HG02588 (cell line): ENCODE measurements at regions not wholly inside any gene's neighbourhood (a gene's known extent, or its start where the extent isn't known, plus 50 kb on each side); places are given as distances from the start of the nearest gene placed in this dataset.
"Not testable (repeated sequence)": the region's sequence is repeated elsewhere in the genome, so short reads cannot be mapped to it uniquely, and the experiment has no call there.

Experiments
- ATAC-seq: cut with Tn5 transposase; IDR thresholded peaks from one replicate; pipeline ENCODE4 v1.9.1; 2021; ENCODE audit warnings: mild to moderate bottlenecking, moderate library complexity; ENCODE audit not compliant: unreplicated experiment

DNA sequence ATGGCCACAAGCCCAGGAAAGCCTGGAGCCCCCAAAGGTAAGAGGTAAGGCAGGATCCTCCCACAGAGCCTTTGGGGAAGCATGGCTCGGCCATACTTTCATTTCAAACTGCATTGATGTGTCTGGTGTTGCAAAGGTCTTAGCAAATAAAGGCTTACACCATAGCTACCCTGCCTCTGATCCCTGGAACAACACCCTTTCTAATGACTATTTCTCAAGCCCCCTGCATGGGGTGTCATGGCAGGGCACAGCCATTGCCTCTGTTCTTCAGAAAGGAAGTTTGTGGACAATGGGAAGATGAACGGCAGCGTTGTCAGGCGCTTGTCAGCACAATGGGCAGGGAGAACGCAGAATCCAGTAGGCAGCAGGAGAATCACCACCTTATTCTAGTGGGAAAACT, 435.0 kb upstream of the SMIM21 start:
- ATAC-seq, result no peak

DNA sequence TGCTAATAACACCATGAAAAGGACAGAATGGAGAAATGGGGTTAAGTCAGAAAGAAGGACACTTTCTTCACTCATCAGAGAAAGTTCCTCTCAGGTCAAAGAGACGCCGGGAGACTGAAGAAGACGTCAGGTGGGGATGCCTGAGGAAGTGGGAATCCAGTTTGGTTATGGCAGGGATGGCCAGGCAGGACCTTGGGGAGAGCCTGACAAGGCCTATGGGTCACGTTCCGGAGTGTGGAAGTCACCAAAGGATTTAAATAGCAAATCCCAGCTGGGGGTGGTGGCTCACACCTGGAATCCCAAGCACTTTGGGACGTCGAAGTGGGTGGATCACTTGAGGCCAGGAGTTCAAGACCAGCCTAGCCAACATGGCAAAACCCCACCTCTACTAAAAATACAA, 432.7 kb upstream of the SMIM21 start:
- no peak for ATAC-seq

DNA sequence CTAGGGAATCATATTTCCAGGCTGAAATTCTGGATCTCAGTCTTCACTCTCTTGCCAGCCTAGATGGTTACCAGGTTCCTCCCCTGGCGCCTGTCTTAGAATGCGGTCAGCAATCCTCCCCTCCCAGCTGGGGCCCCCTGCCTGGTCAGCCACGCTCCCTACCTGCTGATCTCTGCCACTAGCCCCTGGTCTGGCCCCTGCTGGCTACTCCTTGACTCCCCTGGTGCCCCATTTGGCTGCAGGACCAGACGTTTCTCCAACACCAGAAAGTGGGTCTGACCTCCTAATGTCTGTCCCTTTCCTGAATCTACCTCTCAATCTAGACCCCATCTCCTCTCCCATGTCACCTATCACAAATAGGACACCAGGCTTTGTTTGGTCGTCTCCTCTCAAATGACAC, 432.0 kb upstream of the SMIM21 start:
- ATAC-seq, result no peak

DNA sequence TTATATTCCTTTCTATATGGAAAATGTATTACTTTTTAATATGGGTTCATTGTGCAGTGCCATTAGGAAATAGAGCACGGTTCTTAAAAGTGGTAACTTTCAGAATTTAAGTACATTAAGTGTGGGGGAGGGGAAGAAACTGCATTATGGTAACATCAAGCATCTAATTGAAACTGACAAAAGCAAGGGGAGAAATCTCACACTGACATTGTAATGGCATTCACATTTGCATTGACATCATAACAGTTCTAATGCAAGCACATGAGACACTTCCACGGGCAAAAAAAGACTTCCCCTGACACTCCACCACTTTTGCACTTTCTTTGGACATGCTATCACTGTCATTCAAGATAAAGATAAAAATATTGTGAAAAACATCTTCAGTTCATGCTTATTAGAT, 431.3 kb upstream of the SMIM21 start:
- ATAC-seq, result no peak

- ATAC-seq, result no peak
Measured at GRCh38 chr18:75857558-75857957, 430.1 kb upstream of the SMIM21 start.

- ATAC-seq, result no peak
Measured at GRCh38 chr18:75854808-75855207, 427.3 kb upstream of the SMIM21 start.

DNA sequence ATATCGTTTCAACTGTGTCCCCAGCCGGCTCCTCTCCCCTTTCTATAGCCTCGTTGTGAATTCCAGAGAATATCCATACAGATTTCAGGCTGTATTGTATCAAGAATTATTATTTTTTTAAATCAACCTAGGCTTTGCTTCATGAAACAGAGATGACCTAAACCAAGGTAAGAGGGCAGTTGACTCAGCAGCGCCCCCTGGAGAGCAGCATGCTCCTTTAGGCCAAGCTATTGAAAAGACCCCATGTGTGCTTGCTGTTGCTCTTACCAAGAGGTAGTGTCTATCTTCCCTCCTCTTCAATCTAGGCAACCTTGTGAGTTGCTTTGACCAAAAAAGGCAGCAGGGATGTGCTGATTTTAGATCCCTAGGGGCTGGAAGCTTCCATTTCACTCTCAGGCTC, 426.7 kb upstream of the SMIM21 start:
- ATAC-seq, result no peak

DNA sequence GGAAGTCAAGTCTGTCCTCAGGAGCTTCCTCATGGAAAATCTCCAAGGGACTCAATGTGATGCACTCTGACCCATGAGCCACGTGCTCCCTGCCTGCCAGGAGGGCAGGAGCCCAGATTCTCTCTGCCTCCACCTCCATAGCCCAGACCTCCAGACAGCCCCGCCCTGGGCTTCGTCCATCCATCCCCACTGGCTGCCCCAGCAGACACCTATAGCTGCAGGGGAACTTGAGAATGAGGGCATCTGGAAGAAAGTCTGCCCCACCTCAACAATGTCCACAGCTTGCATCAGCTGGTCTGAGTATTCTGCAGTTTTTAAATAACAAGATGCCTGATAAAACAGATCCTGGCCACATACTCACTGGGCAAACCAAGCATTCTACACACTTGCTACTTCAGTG, 418.8 kb upstream of the SMIM21 start:
- ATAC-seq, result no peak

GRCh38 chr18:75845413-75845812, 417.9 kb upstream of the SMIM21 start:
- ATAC-seq, result no peak

DNA sequence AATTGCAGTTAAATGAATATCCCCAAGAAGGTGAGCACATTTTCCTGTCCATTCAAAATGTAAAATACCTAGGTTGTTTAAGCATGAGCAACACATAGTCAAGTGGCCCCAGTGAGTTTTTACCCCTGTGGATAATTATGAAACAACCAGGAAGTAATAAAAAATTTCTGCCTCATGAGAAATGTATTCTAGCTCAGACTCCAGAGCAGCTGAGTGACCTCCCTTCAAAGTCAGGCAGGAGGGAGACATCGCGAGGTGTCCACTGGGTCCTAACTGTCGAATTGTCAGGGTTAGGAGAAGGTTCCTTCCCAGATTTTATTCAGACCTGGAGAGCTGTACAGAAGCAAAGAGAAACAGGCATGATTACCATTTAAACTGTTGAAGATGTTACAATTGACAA, 416.6 kb upstream of the SMIM21 start:
- no peak for ATAC-seq

DNA sequence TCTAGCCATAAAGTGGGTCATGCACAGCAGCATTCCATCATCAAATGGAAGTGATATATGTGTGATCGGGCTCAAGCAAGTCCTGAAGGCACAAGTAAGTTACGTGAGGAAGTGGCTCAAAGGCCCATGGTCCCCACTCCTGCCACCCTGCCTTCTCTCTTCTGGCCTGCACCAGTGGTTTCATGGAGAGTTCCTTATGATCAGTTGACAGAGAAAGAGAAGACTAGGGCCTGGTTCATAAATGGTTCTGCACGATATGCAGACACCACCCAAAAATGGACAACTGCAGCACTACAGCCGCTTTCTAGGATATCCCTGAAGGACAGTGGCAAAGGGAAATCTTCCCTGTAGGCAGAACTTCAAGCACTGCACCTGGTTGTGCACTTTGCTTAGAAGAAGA, 412.6 kb upstream of the SMIM21 start:
- no peak for ATAC-seq

DNA sequence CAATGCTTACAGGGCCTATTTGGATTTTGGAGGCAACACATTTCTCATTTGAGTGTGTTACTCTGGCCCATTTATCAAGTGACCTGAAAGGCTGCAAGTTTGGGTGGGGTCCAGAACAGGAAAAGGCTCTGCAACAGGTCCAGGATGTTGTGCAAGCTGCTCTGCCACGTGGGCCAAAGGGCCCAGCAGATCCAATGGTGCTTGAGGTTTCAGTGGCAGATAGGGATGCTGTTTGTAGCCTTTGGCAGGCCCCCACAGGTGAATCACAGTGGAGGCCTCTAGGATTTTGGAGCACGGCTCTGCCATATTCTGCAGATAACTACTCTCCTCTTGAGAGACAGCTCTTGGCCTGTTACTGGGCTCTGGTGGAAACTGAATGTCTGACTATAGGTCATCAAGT, 412.2 kb upstream of the SMIM21 start:
- not testable (repeated sequence) for ATAC-seq

GRCh38 chr18:75839041-75839440, 411.5 kb upstream of the SMIM21 start:
- ATAC-seq, result no peak

DNA sequence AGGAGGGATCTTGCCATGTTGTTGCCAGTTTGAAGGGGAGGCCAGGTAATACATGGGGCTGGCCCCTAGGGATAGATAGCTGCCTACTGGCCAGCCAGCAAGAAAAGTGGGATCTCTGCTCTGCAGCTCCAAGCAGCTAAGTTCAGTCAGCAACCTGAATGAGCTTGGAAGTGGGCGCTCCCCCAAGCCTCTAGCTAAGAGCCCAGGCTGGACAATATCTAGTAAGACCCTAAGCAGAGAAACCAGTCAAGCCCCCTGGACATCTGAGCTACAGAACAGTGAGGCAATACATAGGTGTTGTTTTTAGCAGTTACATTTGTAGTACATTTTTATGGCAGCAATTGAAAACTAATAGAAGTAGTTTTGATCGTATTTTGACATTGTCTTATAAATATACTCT, 409.8 kb upstream of the SMIM21 start:
- ATAC-seq, result no peak

GRCh38 chr18:75836516-75836915, 409.0 kb upstream of the SMIM21 start:
- no peak for ATAC-seq

DNA sequence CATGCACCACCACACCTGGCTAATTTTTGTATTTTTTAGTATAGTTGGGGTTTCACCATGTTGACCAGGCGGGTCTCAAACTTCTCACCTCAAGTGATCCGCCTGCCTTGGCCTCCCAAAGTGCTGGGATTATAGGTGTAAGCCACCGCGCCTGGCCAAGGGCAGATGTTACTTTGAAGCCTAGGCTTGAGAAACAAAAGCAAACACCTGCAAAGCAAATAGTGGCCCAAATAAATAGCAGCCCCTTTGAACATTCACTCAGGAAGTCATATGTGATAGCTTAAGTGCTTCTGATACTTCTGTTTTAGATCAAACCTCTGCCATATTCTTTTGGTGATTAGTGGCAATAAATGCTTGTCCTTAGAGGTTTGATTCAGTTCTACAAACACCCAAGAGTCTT, 404.5 kb upstream of the SMIM21 start:
- no peak for ATAC-seq

DNA sequence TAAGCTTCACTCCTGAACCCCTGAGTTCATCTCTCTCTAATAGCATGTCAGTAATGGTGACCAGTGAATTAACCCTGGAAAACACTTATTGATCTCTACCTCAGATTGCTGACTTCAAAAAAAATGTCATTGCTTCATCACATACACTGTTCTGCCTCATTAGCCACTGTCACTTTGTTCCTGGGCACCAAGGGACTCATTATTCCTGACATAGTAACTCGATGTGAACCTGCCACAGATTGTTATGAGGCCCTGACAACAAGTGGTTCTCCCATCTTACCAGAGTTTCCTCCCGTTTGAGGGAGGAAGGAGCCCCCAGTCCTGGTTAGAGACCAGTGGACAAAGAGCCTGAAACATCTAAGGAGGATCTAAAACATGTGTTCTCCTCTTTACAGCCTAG, 403.3 kb upstream of the SMIM21 start:
- no peak for ATAC-seq

GRCh38 chr18:75829091-75829490, 401.6 kb upstream of the SMIM21 start:
- no peak for ATAC-seq

DNA sequence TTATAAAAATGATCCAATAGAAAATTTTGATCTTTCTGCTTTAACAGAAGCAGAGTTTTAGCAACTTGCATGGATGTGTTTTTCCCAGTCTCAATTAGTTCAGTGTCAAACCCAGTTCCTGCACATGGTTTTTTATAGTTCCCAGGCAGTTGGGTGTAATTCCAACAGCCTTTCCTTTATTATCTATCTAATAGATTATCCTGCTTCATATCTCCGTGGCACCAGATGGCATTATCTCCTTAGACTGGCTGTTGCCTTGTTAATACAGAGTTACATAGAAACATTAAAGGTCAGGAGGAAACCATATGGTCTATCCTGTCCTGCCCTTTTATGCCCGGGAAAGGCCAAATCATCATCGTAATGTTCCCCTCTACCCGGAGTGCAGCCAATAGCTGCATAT, 400.9 kb upstream of the SMIM21 start:
- no peak for ATAC-seq

DNA sequence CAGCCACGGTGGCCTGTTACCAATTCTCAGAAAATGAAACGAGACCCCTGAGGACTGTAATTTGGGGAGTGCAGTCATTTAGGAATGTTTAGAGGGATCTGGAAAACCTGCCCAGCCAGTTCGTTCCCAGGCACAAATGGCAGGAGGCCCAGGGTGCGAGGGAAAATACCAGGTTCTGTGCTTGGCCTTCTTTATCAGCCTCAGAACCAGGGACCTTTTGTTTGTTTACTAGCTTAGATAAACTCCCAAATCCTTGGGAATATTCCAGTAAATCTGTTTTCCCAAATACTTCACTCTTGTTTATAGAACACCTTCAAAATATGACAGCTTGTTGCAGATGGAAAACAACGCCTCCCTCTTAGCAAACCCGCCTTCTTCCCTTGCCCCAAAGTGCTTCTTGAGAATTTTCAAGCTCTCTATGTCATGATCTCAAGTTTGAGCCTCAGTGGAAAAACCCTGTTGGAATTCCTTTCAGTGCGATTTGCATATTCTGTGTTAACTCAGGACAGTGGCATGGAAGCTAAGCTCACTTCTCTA, 400.3 kb upstream of the SMIM21 start:
- no peak for ATAC-seq

GRCh38 chr18:75824661-75825060, 397.2 kb upstream of the SMIM21 start:
- no peak for ATAC-seq

DNA sequence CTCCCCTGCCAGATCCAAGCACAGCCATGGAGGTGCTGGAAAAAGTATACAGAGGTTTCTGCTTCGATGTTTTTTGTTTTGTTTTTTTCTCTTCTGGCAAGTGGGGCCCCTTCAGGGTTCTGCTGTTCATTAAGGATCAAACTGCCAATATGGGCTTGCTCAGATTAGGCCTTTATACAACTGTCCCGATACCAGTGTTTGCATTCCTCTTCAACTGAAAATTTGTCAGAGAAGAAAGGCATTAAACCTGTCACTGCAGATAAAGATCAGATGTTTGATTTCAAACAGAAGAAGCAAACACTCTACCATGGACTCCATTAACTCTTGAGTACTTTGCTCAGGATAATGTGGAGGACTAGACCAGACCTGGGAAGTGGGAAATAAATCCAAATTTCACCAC, 396.0 kb upstream of the SMIM21 start:
- no peak for ATAC-seq

DNA sequence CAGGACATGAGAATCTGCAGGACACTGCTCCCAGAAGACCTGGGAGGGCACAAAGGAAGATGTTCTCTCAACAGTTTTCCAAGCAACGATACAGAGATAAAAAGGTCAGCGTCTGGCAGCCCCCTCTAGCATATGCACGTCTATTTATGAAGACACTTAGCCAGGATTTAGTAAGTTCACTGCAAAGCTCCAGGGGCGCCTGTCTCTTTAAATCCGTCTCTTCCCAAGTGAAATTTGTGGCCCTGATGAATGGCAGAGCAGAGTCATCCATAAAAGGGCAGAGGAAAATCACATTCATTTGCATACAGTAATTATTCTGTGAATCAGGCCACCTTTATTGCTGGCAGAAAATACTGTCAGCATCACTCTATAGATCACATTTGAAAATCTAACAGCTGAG, 390.9 kb upstream of the SMIM21 start:
- ATAC-seq, result no peak

- ATAC-seq, result no peak
Measured at GRCh38 chr18:75815767-75816166, 388.3 kb upstream of the SMIM21 start.
